ENCODE measurements at regions not wholly inside any gene's neighbourhood (a gene's known extent, or its start where the extent isn't known, plus 50 kb on each side); places are given as distances from the start of the nearest gene placed in this dataset.
"Not testable (repeated sequence)": the region's sequence is repeated elsewhere in the genome, so short reads cannot be mapped to it uniquely, and the experiment has no call there.

- FAIRE-seq = peak; percentile 92
Observed at GRCh38 chr4:126890383-126890782, 742.4 kb upstream of the INTU start.

GRCh38 chr4:126890994-126891393, 741.8 kb upstream of the INTU start:
- FAIRE-seq = peak; percentile 68

GRCh38 chr4:126894963-126895362, 737.8 kb upstream of the INTU start:
- no peak for FAIRE-seq

DNA sequence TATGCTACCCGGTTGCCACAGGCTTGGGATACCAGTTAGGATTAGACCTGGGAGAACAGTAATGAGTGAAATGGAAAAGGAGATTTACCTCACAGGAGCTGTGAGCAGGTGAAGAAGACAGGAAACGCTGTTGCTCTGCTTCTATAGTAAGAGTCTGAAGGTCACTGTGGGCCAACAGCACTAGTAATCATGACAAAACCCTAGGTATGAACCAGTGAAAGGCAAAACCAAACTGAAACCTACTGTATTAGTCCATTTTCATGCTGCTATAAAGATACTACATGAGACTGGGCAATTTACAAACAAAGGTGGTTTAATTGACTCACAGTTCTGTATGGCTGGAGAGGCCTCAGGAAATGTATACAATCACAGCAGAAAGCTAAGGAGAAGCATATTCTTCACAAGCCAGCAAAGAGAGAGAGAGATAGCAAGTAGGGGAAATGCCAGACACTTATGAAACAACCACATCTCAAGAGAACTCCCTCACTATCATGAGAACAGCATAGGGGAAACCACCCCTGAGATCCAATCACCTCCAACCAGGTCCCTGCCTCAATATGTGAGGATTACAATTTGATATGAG, 736.7 kb upstream of the INTU start:
- no peak for FAIRE-seq

DNA sequence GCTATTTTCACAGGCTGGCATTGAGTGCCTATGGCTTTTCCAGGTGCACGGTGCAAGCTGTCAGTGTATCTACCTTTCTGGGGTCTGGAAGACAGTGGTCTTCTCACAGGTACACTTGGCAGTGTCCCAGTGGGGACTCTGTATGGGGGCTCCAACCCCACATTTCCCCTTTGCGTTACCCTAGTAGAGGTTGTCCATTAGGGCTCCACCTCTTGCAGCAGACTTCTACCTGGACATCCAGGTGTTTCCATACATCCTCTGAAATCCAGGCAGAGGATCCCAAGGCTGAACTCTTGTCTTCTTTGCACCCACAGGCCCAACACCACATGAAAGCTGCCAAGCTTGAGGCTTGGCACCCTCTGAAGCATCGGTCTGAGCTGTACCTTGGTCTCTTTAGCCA, 735.7 kb upstream of the INTU start:
- no peak for FAIRE-seq

- FAIRE-seq = no peak
Observed at GRCh38 chr4:126898815-126899214, 733.9 kb upstream of the INTU start.

DNA sequence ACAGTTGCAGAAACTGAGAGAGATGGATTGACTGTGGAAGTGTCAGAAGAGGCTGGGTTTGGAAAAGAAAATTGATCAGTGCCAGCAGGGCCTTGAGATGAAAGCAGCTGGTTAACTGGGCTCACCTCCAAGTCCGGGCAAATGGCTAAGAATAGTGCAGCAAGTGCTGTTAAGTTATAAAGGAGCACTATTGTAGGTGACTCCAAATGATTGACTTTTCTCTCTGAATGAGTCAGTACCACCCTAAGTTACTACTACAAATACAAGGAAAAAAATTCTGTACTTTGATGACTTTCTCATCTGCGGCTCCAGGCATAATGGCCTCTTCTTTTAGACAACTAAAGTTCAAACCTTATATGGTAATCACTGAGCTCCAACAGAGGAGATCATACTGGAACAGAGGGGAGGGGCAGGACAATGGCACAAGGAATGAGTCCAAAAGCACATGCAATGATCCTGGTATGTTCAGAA, 733.4 kb upstream of the INTU start:
- no peak for FAIRE-seq

GRCh38 chr4:126906466-126906865, 726.3 kb upstream of the INTU start:
- FAIRE-seq = no peak

DNA sequence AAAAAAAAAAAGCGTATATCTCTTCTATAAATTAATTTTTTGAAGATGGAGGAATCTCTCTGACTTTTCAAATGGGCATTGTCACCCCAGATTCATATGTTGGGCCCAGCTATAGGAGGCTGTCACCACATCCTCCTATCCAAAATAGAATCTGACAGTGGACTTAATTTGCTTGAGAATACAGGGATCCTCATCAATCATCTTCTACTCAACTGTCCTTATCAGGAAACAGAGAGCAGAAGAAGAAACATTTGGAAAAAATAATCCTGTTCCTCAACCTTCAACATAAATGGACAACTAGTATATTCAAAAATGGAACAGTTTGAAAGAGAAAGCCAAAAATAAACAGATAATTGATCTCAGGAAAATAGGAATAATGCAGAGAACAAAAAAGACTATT, 725.4 kb upstream of the INTU start:
- no peak for FAIRE-seq

DNA sequence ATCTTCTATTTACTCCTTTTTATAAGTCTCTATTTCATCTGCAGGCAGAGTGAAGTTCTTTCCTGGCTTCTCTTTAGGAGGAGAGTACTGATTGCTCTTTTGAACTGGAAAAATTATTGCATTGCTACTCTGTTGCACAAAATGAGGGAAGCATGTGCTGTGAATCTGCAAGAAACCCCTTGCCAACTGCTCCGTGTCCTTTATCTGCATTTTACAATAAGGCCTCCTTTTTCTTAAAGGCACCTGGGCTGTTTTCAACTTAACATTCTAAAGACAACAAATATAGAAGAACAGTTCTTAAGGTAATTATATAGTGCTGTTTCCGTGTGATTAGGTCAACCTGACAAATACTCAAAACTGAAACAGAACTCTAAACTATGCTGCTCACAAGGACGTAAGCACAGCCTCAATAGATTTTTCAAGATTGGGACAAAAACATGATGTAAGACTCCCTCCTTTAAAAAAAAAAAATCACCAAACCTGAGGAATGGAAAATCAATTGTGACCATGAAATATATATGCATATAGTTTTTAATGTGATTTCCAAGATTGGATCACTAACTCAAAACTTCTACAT, 716.6 kb upstream of the INTU start:
- FAIRE-seq = no peak

DNA sequence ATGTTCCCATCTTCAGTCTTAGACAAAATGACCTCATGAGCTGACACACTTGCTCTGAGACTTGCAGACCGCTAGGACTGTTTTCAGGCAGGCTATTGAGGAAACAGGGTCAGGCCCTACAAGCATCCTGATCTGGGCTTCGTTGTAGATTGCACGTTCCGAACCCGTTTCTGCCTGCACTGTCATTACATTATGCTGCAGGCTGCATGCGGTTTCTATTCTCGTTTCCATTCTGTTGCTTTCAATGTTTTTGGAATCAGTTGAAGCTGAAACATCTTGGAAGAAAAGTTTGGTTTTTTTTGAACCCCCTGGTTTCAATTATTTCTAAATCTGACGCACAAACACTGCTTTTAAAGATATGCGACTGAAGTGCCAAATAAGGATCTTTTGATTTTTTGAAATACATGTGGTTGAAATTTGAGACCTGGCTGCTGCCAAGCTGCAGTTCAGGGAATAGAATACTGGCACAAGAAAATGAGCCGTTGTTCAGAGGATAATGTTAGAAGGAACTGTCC, 716.1 kb upstream of the INTU start:
- no peak for FAIRE-seq

DNA sequence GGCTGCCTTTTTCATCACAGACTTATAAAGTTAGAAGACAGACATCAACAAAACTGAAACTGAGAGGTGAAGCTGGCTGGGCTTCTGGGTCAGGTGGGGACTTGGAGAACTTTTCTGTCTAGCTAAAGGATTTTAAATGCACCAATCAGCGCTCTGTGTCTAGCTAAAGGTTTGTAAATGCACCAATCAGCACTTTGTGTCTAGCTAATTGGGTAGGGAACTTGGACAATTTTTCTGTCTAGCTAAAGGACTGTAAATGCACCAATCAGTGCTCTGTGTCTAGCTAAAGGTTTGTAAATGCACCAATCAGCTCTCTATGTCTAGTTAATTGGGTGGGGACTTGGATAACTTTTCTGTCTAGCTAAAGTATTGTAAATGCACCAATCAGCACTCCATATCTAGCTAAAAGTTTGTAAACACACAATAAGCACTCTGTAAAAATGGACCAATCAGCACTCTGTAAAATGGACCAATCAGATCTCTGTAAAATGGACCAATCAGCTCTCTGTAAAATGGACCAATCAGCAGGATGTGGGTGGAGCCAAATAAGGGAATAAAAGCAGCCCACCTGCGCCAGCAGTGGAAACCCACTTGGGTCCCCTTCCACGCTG, 710.3 kb upstream of the INTU start:
- FAIRE-seq = not testable (repeated sequence)

- FAIRE-seq = no peak
Observed at GRCh38 chr4:126924237-126924636, 708.5 kb upstream of the INTU start.

DNA sequence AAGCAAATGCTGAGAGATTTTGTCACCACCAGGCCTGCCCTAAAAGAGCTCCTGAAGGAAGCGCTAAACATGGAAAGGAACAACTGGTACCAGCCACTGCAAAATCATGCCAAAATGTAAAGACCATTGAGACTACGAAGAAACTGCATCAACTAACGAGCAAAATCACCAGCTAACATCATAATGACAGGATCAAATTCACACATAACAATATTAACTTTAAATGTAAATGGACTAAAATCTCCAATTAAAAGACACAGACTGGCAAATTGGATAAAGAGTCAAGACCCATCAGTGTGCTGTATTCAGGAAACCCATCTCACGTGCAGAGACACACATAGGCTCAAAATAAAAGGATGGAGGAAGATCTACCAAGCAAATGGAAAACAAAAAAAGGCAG, 702.7 kb upstream of the INTU start:
- FAIRE-seq = not testable (repeated sequence)

- no peak for FAIRE-seq
Observed at GRCh38 chr4:126935801-126936200, 697.0 kb upstream of the INTU start.

- no peak for FAIRE-seq
Observed at GRCh38 chr4:126937342-126937741, 695.4 kb upstream of the INTU start.

GRCh38 chr4:126937846-126938422, 694.8 kb upstream of the INTU start:
- no peak for FAIRE-seq

GRCh38 chr4:126939401-126939800, 693.4 kb upstream of the INTU start:
- FAIRE-seq = no peak

GRCh38 chr4:126947536-126947935, 685.2 kb upstream of the INTU start:
- no peak for FAIRE-seq

DNA sequence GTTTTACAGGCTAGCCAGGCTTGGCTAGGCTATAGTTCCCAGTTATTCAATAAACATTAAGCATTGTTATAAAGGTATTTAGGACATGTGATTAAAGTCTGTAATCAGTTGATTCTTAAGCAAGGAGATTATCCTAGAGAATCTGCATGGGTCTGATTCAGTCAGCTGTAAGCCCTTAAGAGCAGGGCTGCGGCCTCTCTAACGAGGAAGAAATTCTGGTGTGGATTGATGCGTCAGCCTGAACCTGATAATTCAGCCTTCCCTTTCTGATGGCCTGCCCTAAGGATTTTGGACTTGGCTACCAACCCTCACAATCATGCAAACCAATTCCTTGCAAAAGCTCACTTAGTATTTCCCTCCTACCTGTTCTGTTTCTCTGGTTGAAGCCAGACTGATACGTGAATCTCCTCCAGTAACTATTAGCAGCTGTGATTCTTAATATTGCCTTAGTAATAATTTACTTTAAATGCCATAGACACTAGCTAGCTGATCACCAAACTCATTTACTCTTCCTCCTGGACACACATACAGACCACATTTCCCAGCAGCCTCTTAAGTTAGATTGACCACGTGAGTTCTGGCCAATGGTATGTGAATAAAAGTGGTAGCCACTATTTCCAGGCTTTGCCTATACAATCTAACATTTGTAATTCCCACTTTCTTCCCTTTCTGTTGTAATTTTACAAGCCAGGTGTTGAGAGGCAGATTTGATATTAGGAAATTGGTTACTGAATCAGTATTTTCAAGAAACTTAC, 678.0 kb upstream of the INTU start:
- FAIRE-seq = no peak

- FAIRE-seq = no peak
Observed at GRCh38 chr4:126955292-126956183, 677.2 kb upstream of the INTU start.

Data from endometrium (tissue), 2 donors.